BJ (cell line): ENCODE measurements at regions not wholly inside any gene's neighbourhood (a gene's known extent, or its start where the extent isn't known, plus 50 kb on each side); places are given as distances from the start of the nearest gene placed in this dataset.

Experiments used
- CTCF ChIA-PET: fragments of 350-600 bp; formaldehyde crosslinking; extraction: SDS; loops from one replicate; lab custom pipeline; 2021; ENCODE audit warnings: antibody characterized with exemption, inconsistent platforms; lab: Yijun Ruan, JAX
- POLR2A ChIA-PET: fragments of 300-600 bp; sonication (Branson Sonifier 250); formaldehyde crosslinking; extraction: SDS; loops from one replicate; lab custom pipeline; 2021; ENCODE audit warnings: antibody characterized with exemption; lab: Charles Lee
- DNase-seq: peaks from one replicate; pipeline ENCODE4 v3.0.0-alpha.2; 2011; ENCODE audit warnings: low read depth
- H3K27me3 ChIP-seq: 2 replicates; pipeline ENCODE4 v1.6.0; 2011; ENCODE audit warnings: low read length; ENCODE audit not compliant: control insufficient read depth, insufficient read depth
- H3K36me3 ChIP-seq: 2 replicates; pipeline ENCODE4 v1.5.1; 2011; ENCODE audit warnings: low read length; ENCODE audit not compliant: control insufficient read depth, insufficient read depth
- H3K4me3 ChIP-seq: 2 replicates; pipeline ENCODE4 v1.5.1; 2011; ENCODE audit warnings: low read depth, mild to moderate bottlenecking, control low read depth, low read length
- TF ChIP-seq, protein P1 (sequence below): IDR thresholded peaks from 2 replicates; pipeline ENCODE4 v1.5.1; 2011; ENCODE audit warnings: low read depth, mild to moderate bottlenecking, control low read depth, inconsistent platforms, low read length, moderate library complexity; ENCODE audit not compliant: insufficient read depth

DNA sequence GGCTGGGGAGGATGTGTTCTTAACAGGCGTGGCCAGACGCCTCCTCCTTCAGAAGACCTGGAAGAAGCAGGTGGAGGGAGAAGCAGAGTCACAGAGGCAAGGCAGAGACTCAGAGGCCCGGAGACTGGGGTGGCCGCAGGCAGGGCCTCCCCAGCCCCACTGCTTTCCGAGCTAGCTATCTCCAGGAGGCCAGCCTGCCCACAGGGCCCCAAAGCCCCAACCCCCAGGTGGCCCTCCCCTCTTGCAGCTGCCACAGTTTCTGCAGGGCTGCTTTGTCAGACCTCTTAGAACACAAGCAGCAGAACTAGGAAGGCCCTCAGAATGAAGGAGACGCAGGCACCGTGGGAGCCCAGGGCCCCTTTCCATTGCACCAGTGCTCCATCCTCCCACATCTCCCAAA, 69.0 kb upstream of the MLN start:
- POLR2A ChIA-PET = no interaction called here
- peaks cover 13% of the 10 kb centered on the region for H3K27me3 ChIP-seq
- H3K36me3 ChIP-seq = no peaks in the 10 kb centered on the region
- H3K4me3 ChIP-seq = no peak overlapping the region
- CTCF ChIA-PET = no interaction called here
- TF ChIP-seq, protein P1, sequence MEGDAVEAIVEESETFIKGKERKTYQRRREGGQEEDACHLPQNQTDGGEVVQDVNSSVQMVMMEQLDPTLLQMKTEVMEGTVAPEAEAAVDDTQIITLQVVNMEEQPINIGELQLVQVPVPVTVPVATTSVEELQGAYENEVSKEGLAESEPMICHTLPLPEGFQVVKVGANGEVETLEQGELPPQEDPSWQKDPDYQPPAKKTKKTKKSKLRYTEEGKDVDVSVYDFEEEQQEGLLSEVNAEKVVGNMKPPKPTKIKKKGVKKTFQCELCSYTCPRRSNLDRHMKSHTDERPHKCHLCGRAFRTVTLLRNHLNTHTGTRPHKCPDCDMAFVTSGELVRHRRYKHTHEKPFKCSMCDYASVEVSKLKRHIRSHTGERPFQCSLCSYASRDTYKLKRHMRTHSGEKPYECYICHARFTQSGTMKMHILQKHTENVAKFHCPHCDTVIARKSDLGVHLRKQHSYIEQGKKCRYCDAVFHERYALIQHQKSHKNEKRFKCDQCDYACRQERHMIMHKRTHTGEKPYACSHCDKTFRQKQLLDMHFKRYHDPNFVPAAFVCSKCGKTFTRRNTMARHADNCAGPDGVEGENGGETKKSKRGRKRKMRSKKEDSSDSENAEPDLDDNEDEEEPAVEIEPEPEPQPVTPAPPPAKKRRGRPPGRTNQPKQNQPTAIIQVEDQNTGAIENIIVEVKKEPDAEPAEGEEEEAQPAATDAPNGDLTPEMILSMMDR = no peak
- DNase-seq = no peak

DNA sequence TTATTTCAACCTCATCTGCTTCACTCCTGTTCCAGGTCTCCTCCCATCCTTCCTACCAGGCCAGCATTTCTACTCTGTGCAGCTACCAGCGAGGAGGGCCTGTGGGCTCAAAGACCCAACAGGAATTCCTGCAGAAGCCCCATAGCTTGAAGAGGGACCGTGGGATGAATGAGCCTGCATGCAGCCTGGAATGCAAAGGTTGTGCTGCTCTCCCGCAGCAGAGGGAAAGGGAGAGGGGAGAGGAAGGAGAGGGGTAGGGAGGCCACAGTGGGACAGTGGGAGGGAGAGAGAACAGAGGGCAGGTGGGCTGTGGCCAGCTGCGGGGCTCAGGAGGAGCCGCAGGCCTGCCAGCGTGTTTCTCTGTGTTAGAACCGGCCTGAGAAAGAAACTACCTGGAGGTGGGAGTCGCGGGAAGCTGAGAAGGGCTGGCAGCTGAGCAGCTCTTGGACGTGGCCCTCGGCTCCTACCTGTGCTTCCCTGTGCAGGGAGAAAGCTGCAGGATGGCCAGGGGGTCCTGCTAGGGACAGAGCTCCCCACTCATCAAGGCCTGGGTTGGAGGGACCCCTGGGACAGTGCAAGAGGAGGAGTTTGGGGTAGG, 66.1 kb upstream of the MLN start:
- CTCF ChIA-PET = interaction anchor here (0.6 kb wide), 1 partner anchor 199 kb away, joined by 3 read pairs; no protein-coding TSS in a partner anchor
- POLR2A ChIA-PET = no interaction called here
- TF ChIP-seq, protein P1 = no peak
- no peak for DNase-seq
- H3K36me3 ChIP-seq = no peaks in the 10 kb centered on the region
- peaks cover 10% of the 10 kb centered on the region for H3K27me3 ChIP-seq
- no peak overlapping the region for H3K4me3 ChIP-seq

DNA sequence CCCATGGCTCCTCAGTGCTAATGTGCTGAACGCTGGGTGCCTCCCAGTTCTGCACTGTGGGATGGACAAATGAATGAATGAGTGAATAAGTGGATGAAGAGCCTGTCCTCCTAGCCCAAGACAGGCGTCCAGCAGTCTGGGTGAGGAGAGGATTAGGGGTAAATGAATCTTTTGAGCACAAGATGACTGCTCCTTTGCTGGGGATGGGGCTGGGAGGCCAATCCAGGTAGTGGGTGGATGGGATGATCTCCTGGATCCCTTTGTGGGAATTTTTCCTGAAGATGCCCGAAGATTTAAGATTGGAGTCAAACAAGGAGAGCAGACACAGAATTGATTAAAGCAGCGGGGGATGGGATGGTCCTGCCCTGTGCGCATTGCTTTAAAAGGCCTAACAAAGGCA, 65.3 kb upstream of the MLN start:
- no peak overlapping the region for H3K4me3 ChIP-seq
- TF ChIP-seq, protein P1 = no peak
- DNase-seq = no peak
- CTCF ChIA-PET = interaction anchor here (0.6 kb wide), 1 partner anchor 200 kb away, joined by 3 read pairs; no protein-coding TSS in a partner anchor
- POLR2A ChIA-PET = no interaction called here
- H3K27me3 ChIP-seq = peaks cover 15% of the 10 kb centered on the region
- H3K36me3 ChIP-seq = no peaks in the 10 kb centered on the region

DNA sequence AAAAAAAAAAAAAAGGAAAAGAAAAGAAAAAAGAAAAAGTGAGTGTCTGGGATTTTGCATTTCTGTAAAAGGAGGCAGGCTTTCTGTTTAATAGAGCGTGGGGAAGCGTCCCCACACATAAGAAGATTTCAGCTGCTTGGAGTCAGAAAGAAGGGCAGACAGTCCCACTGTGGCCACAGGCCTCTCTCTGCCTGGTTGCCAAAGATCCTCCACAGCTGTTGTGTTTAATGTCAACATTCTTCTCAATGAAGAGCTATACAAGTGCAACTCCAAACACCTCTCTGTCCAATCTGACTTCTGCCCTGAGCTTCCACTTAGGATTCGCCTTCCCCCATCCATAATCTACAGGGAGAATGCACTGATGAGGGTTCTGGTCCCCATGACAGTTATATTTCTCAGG, 64.3 kb upstream of the MLN start:
- no peak for DNase-seq
- no peaks in the 10 kb centered on the region for H3K36me3 ChIP-seq
- ChIA-PET CTCF (interaction anchor here (0.7 to 1.1 kb wide), 3 partner anchors 7 to 97 kb away, joined by 3 read pairs; no protein-coding TSS in a partner anchor), POLR2A (no interaction called here)
- TF ChIP-seq, protein P1 = no peak
- peaks cover 13% of the 10 kb centered on the region for H3K27me3 ChIP-seq
- no peak overlapping the region for H3K4me3 ChIP-seq

DNA sequence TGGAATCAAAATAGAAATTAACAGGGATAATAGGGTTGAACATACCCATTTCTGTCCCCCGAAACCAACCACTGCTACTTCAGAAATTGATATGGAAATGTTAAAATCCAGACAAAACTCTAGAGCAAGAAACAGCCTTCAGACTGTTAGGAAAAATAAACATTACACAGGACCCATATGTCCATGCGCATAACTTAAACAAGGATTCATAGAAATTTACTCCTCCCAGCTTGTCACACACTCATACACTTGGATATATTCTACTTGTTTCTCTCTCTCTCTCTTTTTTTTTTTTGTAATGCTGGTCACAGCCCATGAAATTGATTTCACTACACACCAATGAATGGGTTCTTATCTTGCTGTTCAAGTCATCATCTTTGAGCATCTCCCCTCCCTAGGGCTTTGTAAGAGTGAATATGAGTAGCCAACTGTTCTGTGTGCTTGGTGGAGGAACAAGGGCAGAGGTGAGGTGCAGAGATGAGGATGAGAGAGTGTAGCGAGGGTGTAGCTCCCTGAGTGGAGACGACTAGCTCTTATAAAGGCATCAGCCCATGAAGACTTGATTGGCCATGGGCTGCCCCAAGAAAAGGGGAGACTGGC, 61.8 kb upstream of the MLN start:
- Histone ChIP-seq H3K36me3 (no peaks in the 10 kb centered on the region), H3K27me3 (peaks cover 13% of the 10 kb centered on the region), H3K4me3 (no peak overlapping the region)
- DNase-seq = no peak
- TF ChIP-seq, protein P1 = no peak
- POLR2A ChIA-PET = no interaction called here
- CTCF ChIA-PET = no interaction called here
